D341Med (cell line): ENCODE measurements at regions not wholly inside any gene's neighbourhood (a gene's known extent, or its start where the extent isn't known, plus 50 kb on each side); places are given as distances from the start of the nearest gene placed in this dataset.
"Not testable (repeated sequence)": the region's sequence is repeated elsewhere in the genome, so short reads cannot be mapped to it uniquely, and the experiment has no call there.

Experiments used
- DNase-seq: peaks from one replicate; pipeline ENCODE4 v3.0.0; 2012; ENCODE audit warnings: low spot score

- DNase-seq: no peak
Observed at GRCh38 chr15:96470681-96471310, 140.3 kb downstream of the NR2F2 start.

- DNase-seq: no peak
Observed at GRCh38 chr15:96472681-96473080, 142.2 kb downstream of the NR2F2 start.

- DNase-seq: no peak
Observed at GRCh38 chr15:96473556-96473955, 143.1 kb downstream of the NR2F2 start.

- no peak for DNase-seq
Observed at GRCh38 chr15:96474231-96474664, 143.7 kb downstream of the NR2F2 start.

GRCh38 chr15:96477227-96477626 is 146.7 kb downstream of the NR2F2 start:
- DNase-seq: no peak

GRCh38 chr15:96484412-96484811 is 153.9 kb downstream of the NR2F2 start:
- not testable (repeated sequence) for DNase-seq

- DNase-seq: no peak
Observed at GRCh38 chr15:96484830-96485229, 154.3 kb downstream of the NR2F2 start.

GRCh38 chr15:96487245-96487644 is 156.7 kb downstream of the NR2F2 start:
- no peak for DNase-seq

GRCh38 chr15:96491066-96491699 is 160.7 kb downstream of the NR2F2 start:
- not testable (repeated sequence) for DNase-seq

- not testable (repeated sequence) for DNase-seq
Observed at GRCh38 chr15:96491700-96492644, 161.5 kb downstream of the NR2F2 start.

- no peak for DNase-seq
Observed at GRCh38 chr15:96494505-96494904, 164.0 kb downstream of the NR2F2 start.

GRCh38 chr15:96495386-96495785 is 164.9 kb downstream of the NR2F2 start:
- no peak for DNase-seq

GRCh38 chr15:96497951-96498350 is 167.5 kb downstream of the NR2F2 start:
- no peak for DNase-seq

- DNase-seq: peak; percentile 41
Observed at GRCh38 chr15:96500508-96500907, 170.0 kb downstream of the NR2F2 start.

- DNase-seq: no peak
Observed at GRCh38 chr15:96501362-96501761, 170.9 kb downstream of the NR2F2 start.

- DNase-seq: no peak
Observed at GRCh38 chr15:96502196-96502595, 171.7 kb downstream of the NR2F2 start.

GRCh38 chr15:96503276-96503675 is 172.8 kb downstream of the NR2F2 start:
- DNase-seq: no peak

GRCh38 chr15:96504371-96504770 is 173.9 kb downstream of the NR2F2 start:
- DNase-seq: no peak

GRCh38 chr15:96505014-96505413 is 174.5 kb downstream of the NR2F2 start:
- no peak for DNase-seq

GRCh38 chr15:96514607-96515285 is 184.2 kb downstream of the NR2F2 start:
- no peak for DNase-seq

- no peak for DNase-seq
Observed at GRCh38 chr15:96515371-96515770, 184.9 kb downstream of the NR2F2 start.

GRCh38 chr15:96521386-96521785 is 190.9 kb downstream of the NR2F2 start:
- DNase-seq: no peak
